SK-N-SH (cell line): ENCODE measurements at regions not wholly inside any gene's neighbourhood (a gene's known extent, or its start where the extent isn't known, plus 50 kb on each side); places are given as distances from the start of the nearest gene placed in this dataset.

Experiments used
- CTCF ChIP-seq: fragments of 200-600 bp; sonication (generic); IDR thresholded peaks from 2 replicates; pipeline ENCODE4 v1.6.1; 2017; ENCODE audit warnings: antibody characterized with exemption, mild to moderate bottlenecking, moderate library complexity
- EZH2phosphoT487 ChIP-seq: fragments of 200-600 bp; sonication (generic); IDR thresholded peaks from 2 replicates; pipeline ENCODE4 v1.6.1; 2017; ENCODE audit warnings: low read depth, mixed run types, mild to moderate bottlenecking, antibody characterized with exemption, moderate library complexity, borderline replicate concordance
- IRF3 ChIP-seq: fragments of 150-350 bp; IDR thresholded peaks from 2 replicates; pipeline ENCODE4 v1.6.1; 2016; ENCODE audit warnings: mild to moderate bottlenecking, low read depth, low read length
- RAD21 ChIP-seq: IDR thresholded peaks from 2 replicates; pipeline ENCODE4 v1.6.1; 2012; ENCODE audit warnings: mild to moderate bottlenecking, low read length
- REST ChIP-seq: IDR thresholded peaks from 2 replicates; pipeline ENCODE4 v1.6.1; 2012; ENCODE audit warnings: mild to moderate bottlenecking, low read depth, low read length, moderate library complexity
- TAF1 ChIP-seq: IDR thresholded peaks from 2 replicates; pipeline ENCODE4 v1.6.1; 2012; ENCODE audit warnings: low read depth, mild to moderate bottlenecking, low read length, moderate library complexity, borderline replicate concordance
- YY1 ChIP-seq: IDR thresholded peaks from 2 replicates; pipeline ENCODE4 v1.4.0; 2012; ENCODE audit warnings: low read depth, mild to moderate bottlenecking

GRCh38 chr15:98330692-98331435, 317.5 kb upstream of the IGF1R start:
- no peak for TF ChIP-seq CTCF
- no peak for TF ChIP-seq REST
- no peak for TF ChIP-seq IRF3
- no peak for TF ChIP-seq RAD21
- no peak for TF ChIP-seq EZH2phosphoT487
- TF ChIP-seq YY1: no peak
- no peak for TF ChIP-seq TAF1
